OCI-LY3 (cell line): ENCODE measurements at regions not wholly inside any gene's neighbourhood (a gene's known extent, or its start where the extent isn't known, plus 50 kb on each side); places are given as distances from the start of the nearest gene placed in this dataset.

Experiments used
- H2AFZ ChIP-seq: fragments of 200-600, 300-600 bp; shearing (Covaris generic); 2 replicates; pipeline ENCODE4 v1.6.0; 2014; ENCODE audit warnings: antibody characterized with exemption, low read depth, low read length
- H3K27ac ChIP-seq: fragments of 200-600, 300-600 bp; sonication (generic); 2 replicates; pipeline ENCODE4 v1.5.1; 2014; ENCODE audit warnings: mild to moderate bottlenecking, low read length, moderate library complexity, mixed read lengths
- H3K27me3 ChIP-seq: fragments of 200-600, 300-600 bp; sonication (generic); 2 replicates; pipeline ENCODE4 v1.6.1; 2014; ENCODE audit warnings: low read depth, low read length, mixed read lengths
- H3K36me3 ChIP-seq: fragments of 200-600, 300-600 bp; sonication (generic); replicated peaks from 2 replicates; pipeline ENCODE3; 2014; ENCODE audit warnings: low read depth, low read length, mixed read lengths
- H3K4me1 ChIP-seq: fragments of 300-600, 200-600 bp; sonication (generic); 2 replicates; pipeline ENCODE4 v1.6.1; 2014; ENCODE audit warnings: low read length, mixed read lengths
- H3K4me2 ChIP-seq: fragments of 200-600, 300-600 bp; sonication (generic); 2 replicates; pipeline ENCODE4 v1.6.1; 2014; ENCODE audit warnings: low read length, mixed read lengths
- H3K4me3 ChIP-seq: fragments of 300-600, 200-600 bp; sonication (generic); 2 replicates; pipeline ENCODE4 v1.5.1; 2014; ENCODE audit warnings: antibody characterized with exemption, mild to moderate bottlenecking, low read length, moderate library complexity
- H3K79me2 ChIP-seq: fragments of 300-600, 200-600 bp; shearing (Covaris generic); 2 replicates; pipeline ENCODE4 v1.6.1; 2014; ENCODE audit warnings: mild to moderate bottlenecking, low read length, mixed read lengths
- H3K9ac ChIP-seq: fragments of 300-600, 200-600 bp; shearing (Covaris generic); 2 replicates; pipeline ENCODE4 v1.6.0; 2014; ENCODE audit warnings: mild to moderate bottlenecking, low read length, moderate library complexity
- H3K9me3 ChIP-seq: fragments of 200-600, 300-600 bp; shearing (Covaris generic); 2 replicates; pipeline ENCODE4 v1.6.1; 2014; ENCODE audit warnings: low read length, mixed read lengths; ENCODE audit not compliant: insufficient read depth
- H4K20me1 ChIP-seq: fragments of 200-600, 300-600 bp; sonication (generic); 2 replicates; pipeline ENCODE4 v1.6.1; 2016; ENCODE audit warnings: low read length, mixed read lengths; ENCODE audit not compliant: insufficient read depth
- EZH2phosphoT487 ChIP-seq: fragments of 200-600 bp; shearing (Covaris generic); IDR thresholded peaks from 2 replicates; pipeline ENCODE4 v1.6.1; 2018; ENCODE audit warnings: antibody characterized with exemption, mixed run types, low read depth
- TF ChIP-seq, protein P1 (sequence below): fragments of 200-600, 300-600 bp; sonication (generic); IDR thresholded peaks from 2 replicates; pipeline ENCODE4 v1.5.1; 2014; ENCODE audit warnings: antibody characterized with exemption, low read length, low read depth

DNA sequence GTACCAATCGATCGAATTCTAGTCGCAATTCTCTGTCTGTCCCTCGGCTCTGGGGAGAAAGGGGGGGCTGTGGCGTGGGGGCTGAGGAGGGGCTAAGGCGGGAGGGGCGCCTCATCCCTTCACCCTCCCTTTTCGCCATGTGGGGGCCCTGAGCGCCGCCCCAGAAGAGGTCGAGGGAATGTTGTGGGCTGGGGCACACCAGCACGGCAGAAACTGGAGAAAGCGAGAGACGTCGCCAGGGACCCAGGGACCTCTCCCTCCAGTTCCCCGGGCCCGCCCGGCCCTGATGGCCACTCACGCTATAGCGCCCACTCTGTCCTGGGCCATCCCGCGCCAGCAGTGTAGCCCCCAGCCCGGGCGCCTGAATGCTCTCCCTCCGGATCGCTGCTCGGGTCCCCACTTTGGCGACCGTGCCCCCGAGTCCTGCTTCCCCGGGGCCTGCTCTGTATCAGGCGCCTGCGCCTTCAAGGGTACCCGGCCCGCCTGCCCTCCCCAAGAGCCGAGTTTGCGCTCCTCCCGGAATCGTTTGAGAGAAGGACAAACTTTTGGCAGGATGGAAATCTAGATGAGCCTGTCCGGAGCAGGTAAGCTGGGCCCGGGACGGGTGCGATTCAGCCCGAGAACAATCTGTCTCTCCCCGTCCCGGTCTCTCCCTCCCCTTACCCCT is 62.6 kb downstream of the SMUG1 start:
- no peaks in the 10 kb centered on the region for H3K9me3 ChIP-seq
- no peak overlapping the region for H3K9ac ChIP-seq

DNA sequence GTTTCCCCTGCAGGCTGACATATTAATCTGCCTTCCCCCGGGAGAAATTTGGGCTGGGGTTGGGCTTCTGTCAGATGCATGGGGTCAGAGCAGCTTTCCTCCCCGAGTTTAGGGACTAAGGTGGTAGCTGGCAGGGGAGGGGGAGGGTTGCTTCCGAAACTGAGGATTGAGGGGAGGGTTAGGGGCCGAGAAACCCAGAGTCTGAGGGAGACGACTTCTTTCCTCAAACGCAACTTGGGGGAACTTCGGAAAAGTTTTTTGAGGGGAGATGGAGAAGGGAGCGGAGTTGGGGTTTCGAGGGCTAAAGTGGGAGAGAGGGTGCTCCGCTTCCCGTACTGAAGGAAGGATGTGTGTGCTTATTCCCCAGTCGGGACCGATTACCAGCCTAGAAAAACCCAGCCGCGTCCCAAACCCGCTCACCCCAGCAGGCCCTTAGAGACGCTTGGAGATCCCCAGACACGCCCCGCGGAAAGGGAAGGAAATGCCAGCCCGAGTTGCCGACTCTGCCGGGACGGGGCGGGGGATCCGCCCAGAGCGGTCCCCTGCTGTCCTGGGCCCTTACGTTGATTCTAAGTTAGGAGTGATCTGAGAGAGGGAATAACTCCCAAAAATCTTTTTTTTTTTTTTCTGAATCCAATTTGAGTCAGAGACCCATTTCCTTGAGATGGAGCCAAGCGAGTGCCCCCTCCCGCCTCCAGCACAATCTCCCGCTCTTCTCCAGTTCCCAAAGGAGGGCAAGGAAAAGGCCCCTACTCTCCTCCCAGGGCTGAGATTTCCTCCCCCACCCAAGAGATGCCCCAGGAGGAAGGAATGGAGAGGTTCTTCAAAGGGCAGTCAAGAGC is 61.9 kb downstream of the SMUG1 start:
- no peak overlapping the region for H2AFZ ChIP-seq
- H3K36me3 ChIP-seq = no peaks in the 10 kb centered on the region
- TF ChIP-seq EZH2phosphoT487 = no peak
- TF ChIP-seq, protein P1, sequence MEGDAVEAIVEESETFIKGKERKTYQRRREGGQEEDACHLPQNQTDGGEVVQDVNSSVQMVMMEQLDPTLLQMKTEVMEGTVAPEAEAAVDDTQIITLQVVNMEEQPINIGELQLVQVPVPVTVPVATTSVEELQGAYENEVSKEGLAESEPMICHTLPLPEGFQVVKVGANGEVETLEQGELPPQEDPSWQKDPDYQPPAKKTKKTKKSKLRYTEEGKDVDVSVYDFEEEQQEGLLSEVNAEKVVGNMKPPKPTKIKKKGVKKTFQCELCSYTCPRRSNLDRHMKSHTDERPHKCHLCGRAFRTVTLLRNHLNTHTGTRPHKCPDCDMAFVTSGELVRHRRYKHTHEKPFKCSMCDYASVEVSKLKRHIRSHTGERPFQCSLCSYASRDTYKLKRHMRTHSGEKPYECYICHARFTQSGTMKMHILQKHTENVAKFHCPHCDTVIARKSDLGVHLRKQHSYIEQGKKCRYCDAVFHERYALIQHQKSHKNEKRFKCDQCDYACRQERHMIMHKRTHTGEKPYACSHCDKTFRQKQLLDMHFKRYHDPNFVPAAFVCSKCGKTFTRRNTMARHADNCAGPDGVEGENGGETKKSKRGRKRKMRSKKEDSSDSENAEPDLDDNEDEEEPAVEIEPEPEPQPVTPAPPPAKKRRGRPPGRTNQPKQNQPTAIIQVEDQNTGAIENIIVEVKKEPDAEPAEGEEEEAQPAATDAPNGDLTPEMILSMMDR = no peak
- no peak overlapping the region for H3K9ac ChIP-seq
- no peaks in the 10 kb centered on the region for H3K79me2 ChIP-seq
- H3K27ac ChIP-seq = no peak overlapping the region
- H3K4me3 ChIP-seq = no peak overlapping the region
- no peaks in the 10 kb centered on the region for H3K9me3 ChIP-seq
- H3K4me2 ChIP-seq = no peak overlapping the region
- H4K20me1 ChIP-seq = no peaks in the 10 kb centered on the region
- peaks cover 3% of the 10 kb centered on the region; the same call in 1 of the 2 replicates for H3K27me3 ChIP-seq
- H3K4me1 ChIP-seq = peaks cover 12% of the 10 kb centered on the region

More for the DNA sequence above, 62.6 kb downstream of the SMUG1 start:
- Histone ChIP-seq H3K4me3 (no peak overlapping the region), H3K4me2 (no peak overlapping the region), H2AFZ (no peak overlapping the region), H3K79me2 (no peaks in the 10 kb centered on the region), H3K27ac (no peak overlapping the region), H3K27me3 (peaks cover 6% of the 10 kb centered on the region; the same call in 1 of the 2 replicates), H4K20me1 (no peaks in the 10 kb centered on the region), H3K36me3 (no peaks in the 10 kb centered on the region), H3K4me1 (peaks cover 12% of the 10 kb centered on the region)
- TF ChIP-seq EZH2phosphoT487 = no peak
- TF ChIP-seq, protein P1 = no peak

DNA sequence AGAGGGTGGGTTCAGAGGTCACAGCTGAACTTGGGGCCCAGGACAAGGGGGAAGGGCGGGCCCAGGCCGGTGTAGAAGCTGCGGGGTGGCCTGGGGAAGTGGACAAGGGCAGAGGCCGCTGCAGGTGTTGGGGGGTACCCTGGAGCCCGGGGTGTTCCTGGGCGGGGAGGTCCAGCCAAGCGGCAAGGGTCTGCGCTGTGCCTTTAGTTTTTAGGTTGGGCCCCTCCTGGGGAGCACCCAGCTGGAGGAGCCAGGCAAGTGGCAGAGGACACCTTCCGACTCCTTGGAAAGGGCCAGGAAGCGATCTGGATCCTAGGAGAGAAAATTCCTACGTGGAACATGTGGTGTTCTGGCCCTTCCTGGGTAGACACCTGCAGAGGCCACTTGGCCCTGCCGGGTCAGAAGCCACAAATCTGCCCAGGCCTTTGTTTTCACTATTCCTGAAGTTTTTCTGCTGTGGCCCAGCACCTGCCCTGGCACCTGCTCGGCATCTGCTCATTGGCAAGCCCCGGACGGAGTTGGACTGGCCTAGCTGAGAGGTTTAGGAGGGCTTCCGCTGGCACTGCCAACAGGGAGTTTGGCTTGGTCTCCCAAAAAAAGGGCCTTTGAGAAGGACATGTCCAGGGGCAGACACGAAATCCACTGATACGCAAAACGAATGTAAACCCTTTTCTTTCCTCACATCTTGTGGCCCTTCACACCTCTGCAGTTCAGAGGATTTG is 61.1 kb downstream of the SMUG1 start:
- Histone ChIP-seq H3K9me3 (no peaks in the 10 kb centered on the region), H3K27me3 (peaks cover 8% of the 10 kb centered on the region; the same call in 1 of the 2 replicates), H3K27ac (no peak overlapping the region), H3K36me3 (no peaks in the 10 kb centered on the region), H3K9ac (no peak overlapping the region), H3K4me1 (peaks cover 12% of the 10 kb centered on the region), H4K20me1 (no peaks in the 10 kb centered on the region), H3K4me3 (no peak overlapping the region), H2AFZ (no peak overlapping the region), H3K4me2 (no peak overlapping the region), H3K79me2 (no peaks in the 10 kb centered on the region)
- TF ChIP-seq, protein P1 = no peak
- TF ChIP-seq EZH2phosphoT487 = no peak

GRCh38 chr12:54128416-54128815 is 60.4 kb downstream of the SMUG1 start:
- TF ChIP-seq EZH2phosphoT487 = no peak
- TF ChIP-seq, protein P1 = no peak
- no peak overlapping the region for H3K4me2 ChIP-seq
- H3K36me3 ChIP-seq = no peaks in the 10 kb centered on the region

More at GRCh38 chr12:54128416-54128815, 60.4 kb downstream of the SMUG1 start:
- H3K4me1 ChIP-seq = peaks cover 10% of the 10 kb centered on the region
- H3K27ac ChIP-seq = no peak overlapping the region
- no peak overlapping the region for H3K9ac ChIP-seq
- no peaks in the 10 kb centered on the region for H4K20me1 ChIP-seq
- no peaks in the 10 kb centered on the region for H3K9me3 ChIP-seq
- no peak overlapping the region for H3K4me3 ChIP-seq
- H2AFZ ChIP-seq = no peak overlapping the region
- H3K27me3 ChIP-seq = peaks cover 13% of the 10 kb centered on the region
- H3K79me2 ChIP-seq = no peaks in the 10 kb centered on the region
